IPS DF 4.7 (cell line): ENCODE measurements at regions not wholly inside any gene's neighbourhood (a gene's known extent, or its start where the extent isn't known, plus 50 kb on each side); places are given as distances from the start of the nearest gene placed in this dataset.

ENCODE experiments used
- DNase-seq: peaks from one replicate; pipeline ENCODE4 v3.0.0-alpha.2; 2013; ENCODE audit warnings: low spot score; ENCODE audit errors: extremely low read depth

GRCh38 chr16:73608911-73609310, 561.0 kb upstream of the ZFHX3 start:
- no peak for DNase-seq

DNA sequence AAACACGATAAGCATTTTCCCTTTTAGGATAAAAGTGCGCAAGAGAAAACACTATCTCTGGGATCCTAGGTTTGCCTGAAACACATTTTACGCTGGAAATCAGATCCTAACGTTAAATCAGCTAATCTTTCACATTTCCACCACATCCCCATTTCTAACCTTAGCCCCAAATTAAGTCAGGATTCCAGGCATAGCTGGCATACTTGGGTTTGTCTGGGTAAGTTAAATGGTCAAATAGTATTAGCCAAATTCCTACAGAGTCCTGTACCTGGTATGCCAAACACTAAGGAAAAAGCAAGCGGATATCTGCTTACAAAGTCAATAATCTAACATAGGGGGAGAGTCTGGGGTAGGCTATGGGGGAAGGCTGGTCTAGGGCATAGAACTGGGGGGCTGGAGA, 557.4 kb upstream of the ZFHX3 start:
- DNase-seq = peak; percentile 53

GRCh38 chr16:73601911-73602310, 554.0 kb upstream of the ZFHX3 start:
- DNase-seq = no peak

GRCh38 chr16:73599870-73600269, 551.9 kb upstream of the ZFHX3 start:
- no peak for DNase-seq

GRCh38 chr16:73599351-73599750, 551.4 kb upstream of the ZFHX3 start:
- DNase-seq = no peak

DNA sequence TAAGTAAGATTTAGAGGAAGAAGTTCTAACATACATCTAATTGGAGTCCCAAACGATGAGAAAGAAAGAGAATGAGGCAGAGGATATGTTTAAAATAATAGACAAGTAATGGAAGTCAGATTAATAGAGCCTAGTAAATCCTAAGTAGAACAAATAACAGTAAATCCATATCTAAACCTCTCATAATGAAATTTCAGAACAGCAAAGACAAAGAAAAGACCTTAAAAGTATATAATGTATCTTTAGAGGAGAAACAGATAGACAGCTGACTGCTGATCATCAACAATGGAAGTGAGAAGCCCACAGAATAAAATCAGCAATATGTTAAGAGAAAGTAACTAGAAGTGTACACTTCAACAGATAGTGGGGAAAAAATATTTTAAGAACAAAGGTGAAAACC, 536.2 kb upstream of the ZFHX3 start:
- no peak for DNase-seq

DNA sequence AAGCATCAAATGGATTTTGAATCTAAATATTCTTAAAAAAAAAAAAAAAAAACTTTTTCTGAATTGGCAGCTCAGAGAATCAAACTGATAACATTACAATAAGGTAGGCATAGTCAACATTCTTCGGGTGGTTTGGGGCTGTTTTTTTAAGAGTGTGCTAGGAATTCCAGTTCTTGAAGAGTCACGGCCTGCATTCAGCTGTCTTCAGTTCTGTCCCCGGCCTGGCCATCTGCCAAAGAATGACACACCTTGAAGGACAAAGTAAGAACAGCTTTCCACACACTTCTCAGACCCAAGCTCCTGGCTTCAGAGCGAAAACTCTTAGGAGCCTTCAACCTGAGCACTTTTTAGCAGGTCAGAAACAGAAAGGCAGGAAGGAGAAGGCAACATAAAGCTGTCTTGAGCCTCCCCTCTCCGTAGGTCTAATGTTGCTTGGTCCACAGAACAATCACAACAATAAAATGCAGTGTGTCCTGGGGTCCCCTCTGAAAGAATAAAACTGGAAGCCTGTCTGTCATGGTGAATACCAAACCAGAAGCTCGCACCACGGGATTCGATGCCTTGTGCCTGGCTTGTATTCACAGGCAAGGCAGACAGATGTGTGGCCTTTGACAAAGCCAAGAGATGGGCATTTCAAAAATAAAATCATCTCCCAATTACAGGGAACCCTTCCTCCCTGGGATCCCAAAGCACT, 524.4 kb upstream of the ZFHX3 start:
- no peak for DNase-seq

DNA sequence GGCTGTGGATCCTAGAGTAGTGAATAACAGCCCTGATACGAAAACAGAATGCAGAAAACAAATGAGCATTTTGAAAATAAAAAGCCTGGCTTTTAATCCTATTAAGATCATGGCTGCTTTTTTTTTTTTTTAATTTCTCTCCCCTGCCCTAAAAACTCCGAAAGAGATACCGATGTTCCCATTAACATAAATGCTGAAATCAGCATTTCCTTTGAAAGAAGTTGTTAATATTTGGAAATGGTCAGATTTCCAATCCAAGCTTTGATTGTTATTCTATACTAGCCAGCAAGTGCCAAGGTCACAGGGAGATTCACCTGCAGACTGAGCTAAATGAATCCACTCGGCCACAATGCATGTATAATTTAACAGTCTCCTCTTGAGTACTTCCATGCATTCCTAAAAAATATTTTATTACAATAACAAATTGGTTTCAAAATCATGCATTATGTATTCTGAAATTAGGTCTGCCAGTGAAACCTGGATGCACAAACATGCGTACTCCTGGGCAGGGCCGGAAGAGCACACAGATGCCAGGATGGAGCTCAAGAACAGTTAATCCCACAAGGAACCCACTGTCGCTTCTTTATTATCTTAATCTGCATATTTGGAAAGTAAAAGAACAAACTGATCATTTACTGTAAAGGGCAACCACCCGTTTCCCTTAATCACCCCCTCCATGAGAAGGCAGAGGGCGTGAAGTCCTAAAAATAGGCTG, 521.5 kb upstream of the ZFHX3 start:
- DNase-seq = no peak

DNA sequence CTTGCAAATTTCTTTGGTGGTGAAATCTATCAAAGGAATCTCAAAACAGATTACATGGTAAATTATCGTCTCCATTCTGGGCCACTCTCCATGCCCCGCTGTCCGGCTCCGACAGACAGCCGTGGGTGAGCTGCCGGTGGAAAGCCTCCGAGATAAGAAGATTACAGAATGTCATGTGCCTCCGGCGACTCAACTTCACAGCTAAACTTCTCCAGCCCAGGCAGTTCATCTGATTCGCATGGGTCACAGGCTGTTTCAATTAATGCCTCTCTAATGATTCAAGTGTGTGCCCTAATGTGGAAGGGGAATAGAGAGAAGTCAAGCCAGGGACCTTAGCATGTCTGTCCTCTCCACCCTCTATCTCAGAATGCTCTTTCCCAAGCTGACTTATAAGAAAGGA, 520.8 kb upstream of the ZFHX3 start:
- DNase-seq = no peak

GRCh38 chr16:73565925-73566324, 518.0 kb upstream of the ZFHX3 start:
- no peak for DNase-seq

- DNase-seq = no peak
These were observed 517.3 kb upstream of the ZFHX3 start for GRCh38 chr16:73565263-73565662.

- no peak for DNase-seq
These were observed 515.8 kb upstream of the ZFHX3 start for GRCh38 chr16:73563709-73564108.

- no peak for DNase-seq
These were observed 512.6 kb upstream of the ZFHX3 start for GRCh38 chr16:73560497-73560896.

DNA sequence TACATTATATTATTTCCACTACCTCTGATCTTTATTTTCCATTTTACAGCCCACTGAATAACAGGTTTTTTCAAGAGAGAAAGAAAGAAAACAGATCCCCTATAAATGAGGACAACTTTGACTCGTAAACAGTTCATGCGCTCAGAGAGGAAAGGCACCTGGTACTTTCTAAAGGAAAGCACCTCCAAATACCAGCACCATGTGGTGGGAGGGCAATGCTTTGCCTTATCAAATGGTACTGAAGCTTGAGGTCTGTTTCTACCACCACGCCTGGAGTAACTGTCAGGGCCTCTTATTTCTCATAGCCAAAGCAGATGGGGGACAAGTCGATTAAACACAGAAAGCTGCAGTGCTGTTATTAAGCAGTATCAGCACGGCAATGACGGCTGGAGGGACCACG, 510.3 kb upstream of the ZFHX3 start:
- DNase-seq = no peak

- no peak for DNase-seq
These were observed 506.2 kb upstream of the ZFHX3 start for GRCh38 chr16:73553941-73554660.

DNA sequence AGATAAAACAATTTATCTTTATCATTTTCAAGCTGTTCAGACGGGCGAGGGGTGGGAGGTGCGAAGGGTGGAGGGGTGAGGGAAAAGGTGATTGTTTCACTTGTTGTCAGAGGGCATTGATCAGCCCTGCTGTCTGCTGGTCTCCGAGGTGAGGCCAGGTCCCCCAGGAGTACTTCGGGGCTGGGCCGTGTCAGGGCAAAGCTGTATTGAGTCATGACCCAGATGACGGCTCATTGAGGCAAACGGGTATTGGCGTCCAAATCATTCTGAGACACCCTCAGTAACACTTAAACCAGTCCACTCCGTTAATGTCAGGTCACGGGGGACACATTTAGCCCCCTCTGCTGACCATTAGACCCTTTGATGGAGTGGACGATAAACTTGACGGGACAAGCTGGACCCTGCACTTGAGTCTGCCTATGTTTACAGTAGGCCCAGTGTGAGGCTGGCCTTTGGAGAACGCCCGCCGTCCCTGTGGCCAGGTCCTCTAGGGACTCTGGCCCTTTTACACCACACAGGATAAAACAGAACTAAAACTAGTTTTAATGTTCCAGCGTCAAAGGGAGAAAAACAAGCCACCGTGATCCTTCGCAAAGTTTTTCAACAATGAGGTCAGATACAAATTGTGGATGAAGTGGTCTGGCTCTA, 502.2 kb upstream of the ZFHX3 start:
- DNase-seq = no peak

GRCh38 chr16:73547552-73548403, 499.9 kb upstream of the ZFHX3 start:
- DNase-seq = no peak

GRCh38 chr16:73546341-73546845, 498.5 kb upstream of the ZFHX3 start:
- no peak for DNase-seq

DNA sequence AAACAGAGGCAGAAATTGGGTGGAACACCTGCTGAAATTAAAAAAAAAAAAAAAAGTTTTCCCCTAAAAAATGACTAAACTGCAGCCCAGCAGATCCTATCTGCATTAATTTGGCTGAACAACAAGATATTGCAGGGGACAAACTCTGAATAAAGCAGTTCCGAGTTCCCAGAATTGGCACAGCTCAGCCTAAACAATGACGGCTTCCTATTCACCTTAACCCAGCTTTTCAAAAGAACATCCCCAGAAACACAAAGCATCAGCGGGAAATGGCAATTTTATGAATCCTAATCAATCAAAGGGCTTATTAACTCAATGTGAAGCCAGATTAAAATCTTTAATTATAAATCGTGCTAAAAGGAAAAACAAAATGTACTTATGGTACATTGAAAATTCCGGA, 497.8 kb upstream of the ZFHX3 start:
- no peak for DNase-seq

DNA sequence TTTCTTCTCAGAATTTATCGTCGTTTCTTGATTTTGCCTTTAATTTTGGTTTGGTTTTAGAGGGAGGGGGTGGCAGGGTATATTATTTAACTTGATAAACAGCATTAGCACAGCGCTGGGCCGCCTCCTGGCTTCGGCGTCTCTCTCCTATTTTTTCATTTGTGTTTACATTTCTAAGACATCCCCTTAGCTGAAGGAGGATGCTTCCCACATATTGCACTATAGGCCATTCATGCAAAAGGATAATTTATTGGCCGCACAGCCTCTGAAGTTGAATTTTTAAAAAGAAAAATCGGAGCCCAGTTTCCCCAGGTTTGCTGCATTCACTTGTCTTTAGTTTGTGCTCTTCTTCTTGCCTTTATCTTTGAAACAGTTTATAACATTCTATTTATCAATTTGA, 497.4 kb upstream of the ZFHX3 start:
- no peak for DNase-seq

DNA sequence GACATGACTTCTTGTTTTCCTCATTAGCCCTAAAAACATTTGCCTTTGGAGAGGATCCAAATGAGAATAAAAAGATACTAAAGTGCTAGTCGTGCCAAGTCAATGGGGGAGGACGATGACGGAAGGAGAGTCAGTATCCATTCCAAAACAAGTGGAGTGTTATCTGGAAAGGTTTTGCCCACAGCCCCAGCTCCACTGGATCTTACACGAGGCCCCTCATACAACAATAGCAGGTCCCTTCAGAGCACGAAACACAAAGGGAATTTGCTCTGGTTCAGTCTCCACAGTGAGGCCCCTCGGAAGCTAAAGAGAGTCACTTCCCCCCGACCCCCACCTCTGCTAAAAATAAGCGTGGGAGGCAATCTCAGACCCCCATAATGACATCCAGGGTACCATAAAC, 496.9 kb upstream of the ZFHX3 start:
- no peak for DNase-seq
